SJSA1 (cell line): ENCODE measurements at regions not wholly inside any gene's neighbourhood (a gene's known extent, or its start where the extent isn't known, plus 50 kb on each side); places are given as distances from the start of the nearest gene placed in this dataset.

Experiments used
- DNase-seq, 2 experiments: peaks; one replicate each; pipeline ENCODE4 v3.0.0-alpha.2; 2015 to 2020; ENCODE audit warnings: low spot score in 2 of 2, low read depth in 1 of 2
- H3K27ac ChIP-seq: fragments of 250-450 bp; sonication (Bioruptor Pico); 2 replicates; pipeline ENCODE4 v1.5.1; 2020; ENCODE audit warnings: mild to moderate bottlenecking, moderate library complexity
- H3K27me3 ChIP-seq: fragments of 250-450 bp; sonication (Bioruptor Pico); replicated peaks from 2 replicates; pipeline ENCODE4 v1.5.1; 2020; ENCODE audit warnings: mild to moderate bottlenecking, moderate library complexity
- H3K36me3 ChIP-seq: fragments of 250-450 bp; sonication (Bioruptor Pico); 2 replicates; pipeline ENCODE4 v1.5.1; 2020; ENCODE audit warnings: mild to moderate bottlenecking
- H3K4me1 ChIP-seq: fragments of 250-450 bp; sonication (Bioruptor Pico); replicated peaks from 2 replicates; pipeline ENCODE4 v1.6.1; 2021; ENCODE audit warnings: mild to moderate bottlenecking
- H3K4me3 ChIP-seq: fragments of 250-450 bp; sonication (Bioruptor Pico); 2 replicates; pipeline ENCODE4 v1.5.1; 2020; ENCODE audit warnings: mild to moderate bottlenecking
- H3K9me3 ChIP-seq: fragments of 250-450 bp; sonication (Bioruptor Pico); replicated peaks from 2 replicates; pipeline ENCODE4 v1.5.1; 2020; ENCODE audit warnings: mild to moderate bottlenecking

GRCh38 chr5:162824360-162824759 lies 613.0 kb upstream of the CCNG1 start:
- Histone ChIP-seq H3K36me3 (no peaks in the 10 kb centered on the region), H3K27me3 (no peaks in the 10 kb centered on the region), H3K4me1 (no peaks in the 10 kb centered on the region), H3K27ac (no peak overlapping the region), H3K4me3 (no peak overlapping the region), H3K9me3 (peaks cover 14% of the 10 kb centered on the region; the same call in 1 of the 2 replicates)
- DNase-seq, result no peak

- Histone ChIP-seq H3K27me3 (no peaks in the 10 kb centered on the region), H3K9me3 (peaks cover 16% of the 10 kb centered on the region; the same call in 1 of the 2 replicates), H3K36me3 (no peaks in the 10 kb centered on the region), H3K4me1 (no peaks in the 10 kb centered on the region), H3K4me3 (no peak overlapping the region), H3K27ac (no peak overlapping the region)
- DNase-seq, result no peak
These were observed 600.2 kb upstream of the CCNG1 start for GRCh38 chr5:162837155-162837554.

DNA sequence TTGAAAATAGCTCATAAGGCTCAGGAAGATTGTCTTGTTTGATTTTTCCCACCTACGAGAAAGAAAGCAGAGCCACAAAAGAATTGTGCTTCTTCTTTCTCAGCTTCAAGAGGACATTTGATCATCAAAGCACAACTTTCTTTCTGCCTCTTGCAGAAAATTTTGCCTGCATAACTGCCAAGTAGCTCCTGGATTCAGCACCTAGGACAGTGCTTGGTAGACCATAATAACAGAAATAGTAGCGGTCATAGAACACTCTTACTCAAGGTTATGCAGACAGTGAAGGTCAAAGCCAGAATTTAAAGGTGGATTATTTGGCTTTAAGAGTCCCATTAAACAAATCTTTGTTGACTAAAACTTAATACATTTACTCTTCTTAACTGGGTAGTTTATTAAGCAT lies 594.7 kb upstream of the CCNG1 start:
- no peak for DNase-seq
- Histone ChIP-seq H3K27ac (no peak overlapping the region), H3K4me3 (no peak overlapping the region), H3K9me3 (peaks cover 9% of the 10 kb centered on the region; the same call in 1 of the 2 replicates), H3K27me3 (no peaks in the 10 kb centered on the region), H3K36me3 (no peaks in the 10 kb centered on the region), H3K4me1 (no peaks in the 10 kb centered on the region)

- H3K27me3 ChIP-seq, result no peaks in the 10 kb centered on the region
- DNase-seq, result no peak
- H3K27ac ChIP-seq, result no peak overlapping the region
- peaks cover 5% of the 10 kb centered on the region; the same call in 1 of the 2 replicates for H3K9me3 ChIP-seq
- no peaks in the 10 kb centered on the region for H3K36me3 ChIP-seq
- no peak overlapping the region for H3K4me3 ChIP-seq
- no peaks in the 10 kb centered on the region for H3K4me1 ChIP-seq
These were observed 585.3 kb upstream of the CCNG1 start for GRCh38 chr5:162852134-162852533.

DNA sequence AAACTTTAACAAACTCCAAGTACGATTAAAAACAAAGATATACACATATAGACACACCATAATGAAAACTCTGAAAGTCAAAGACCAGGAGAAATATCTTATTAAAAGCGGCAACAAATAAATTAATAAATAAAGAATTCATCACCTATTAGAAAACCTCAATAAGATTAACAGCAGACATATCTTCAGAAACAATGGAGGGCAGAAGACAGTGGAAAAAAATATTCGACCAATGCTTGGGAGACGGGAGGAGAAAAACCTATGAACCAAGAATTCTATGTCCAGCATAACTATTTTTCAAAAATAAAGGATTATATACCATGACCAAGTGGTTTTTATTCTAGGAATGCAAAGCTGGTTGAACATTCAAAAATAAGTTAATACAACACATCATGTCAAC lies 578.6 kb upstream of the CCNG1 start:
- no peaks in the 10 kb centered on the region for H3K36me3 ChIP-seq
- H3K4me1 ChIP-seq, result no peaks in the 10 kb centered on the region
- DNase-seq, result no peak
- no peak overlapping the region for H3K27ac ChIP-seq
- no peak overlapping the region for H3K4me3 ChIP-seq
- peaks cover 4% of the 10 kb centered on the region; the same call in 1 of the 2 replicates for H3K9me3 ChIP-seq
- no peaks in the 10 kb centered on the region for H3K27me3 ChIP-seq

DNA sequence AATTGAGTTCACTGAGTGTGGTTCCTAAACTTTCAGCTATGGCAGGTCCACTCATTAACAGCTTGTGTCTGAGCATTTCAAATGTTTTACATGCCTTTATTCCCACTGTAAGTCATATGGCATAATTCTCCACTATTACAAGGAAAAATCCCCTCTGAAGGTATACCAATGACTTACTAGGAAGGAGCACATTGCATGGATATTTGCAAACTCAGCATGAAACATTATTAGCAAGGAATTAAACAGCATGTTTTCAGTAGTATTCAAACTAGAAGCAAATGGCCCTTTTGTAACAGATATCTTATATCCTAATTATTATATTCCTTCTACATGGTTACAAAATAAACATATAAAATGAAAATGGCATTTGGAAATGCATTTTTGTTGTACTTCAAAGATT lies 566.4 kb upstream of the CCNG1 start:
- no peaks in the 10 kb centered on the region for H3K27me3 ChIP-seq
- no peaks in the 10 kb centered on the region for H3K4me1 ChIP-seq
- H3K9me3 ChIP-seq, result no peaks in the 10 kb centered on the region
- H3K27ac ChIP-seq, result no peak overlapping the region
- DNase-seq, result no peak
- no peaks in the 10 kb centered on the region for H3K36me3 ChIP-seq
- no peak overlapping the region for H3K4me3 ChIP-seq

DNA sequence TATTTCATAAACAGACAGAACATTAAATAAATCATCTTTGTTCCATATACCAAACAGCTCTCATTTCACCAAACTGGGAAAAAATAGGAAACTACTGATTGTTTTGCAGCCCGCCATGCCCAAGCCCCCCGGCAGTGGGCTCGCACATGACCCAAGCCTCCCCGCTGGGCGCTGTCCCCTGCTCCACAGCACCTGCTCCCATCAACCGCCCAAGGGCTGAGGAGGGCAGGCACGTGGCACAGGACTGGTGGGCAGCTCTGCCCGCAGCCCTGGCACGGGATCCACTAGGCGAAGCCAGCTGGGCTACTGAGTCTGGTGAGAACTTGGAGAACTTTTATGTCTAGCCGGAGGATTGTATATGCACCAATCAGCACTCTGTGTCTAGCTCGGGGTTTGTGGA lies 554.8 kb upstream of the CCNG1 start:
- no peak for DNase-seq
- Histone ChIP-seq H3K27me3 (no peaks in the 10 kb centered on the region), H3K27ac (no peak overlapping the region), H3K9me3 (peaks cover 17% of the 10 kb centered on the region; the same call in 1 of the 2 replicates), H3K4me1 (no peaks in the 10 kb centered on the region), H3K36me3 (no peaks in the 10 kb centered on the region), H3K4me3 (no peak overlapping the region)

DNA sequence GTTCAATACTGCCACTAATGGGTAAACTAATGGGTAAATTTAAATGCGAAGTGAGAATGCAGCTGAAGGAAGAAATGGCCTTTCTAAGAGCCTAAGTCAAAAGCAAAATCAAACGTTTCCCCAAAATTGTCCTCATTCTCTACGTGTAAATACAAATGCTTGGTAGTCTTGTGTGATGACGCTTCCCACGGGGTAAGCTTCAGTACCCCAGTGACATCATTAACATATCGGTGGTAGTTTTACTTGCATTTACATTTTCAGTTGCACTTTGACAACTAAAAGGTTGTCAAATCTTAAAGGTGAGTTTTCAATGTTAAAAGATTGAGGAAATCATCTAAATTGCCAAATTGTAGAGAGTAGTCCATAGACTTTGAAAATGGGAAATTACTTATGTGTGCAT lies 550.7 kb upstream of the CCNG1 start:
- Histone ChIP-seq H3K27me3 (no peaks in the 10 kb centered on the region), H3K9me3 (peaks cover 10% of the 10 kb centered on the region; the same call in 1 of the 2 replicates), H3K4me3 (no peak overlapping the region), H3K4me1 (no peaks in the 10 kb centered on the region), H3K36me3 (no peaks in the 10 kb centered on the region), H3K27ac (no peak overlapping the region)
- no peak for DNase-seq

DNA sequence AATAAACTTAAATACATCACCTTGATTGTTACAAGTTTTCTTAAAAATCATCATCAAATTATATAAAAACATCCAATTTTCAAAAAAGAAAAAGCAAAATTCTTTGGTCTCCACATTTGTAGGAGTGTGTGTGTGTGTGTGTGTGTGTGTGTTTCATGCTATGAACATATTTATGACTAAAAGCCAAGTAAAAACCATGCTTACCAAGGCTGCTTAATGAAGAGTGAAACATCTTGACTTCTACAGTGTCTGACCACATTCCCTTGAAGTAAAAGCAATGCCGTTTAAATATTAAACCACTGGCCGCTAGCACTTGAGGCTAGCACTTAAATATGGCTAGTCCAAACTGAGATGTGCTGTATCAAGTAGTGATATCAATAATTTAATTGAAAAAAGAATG lies 549.1 kb upstream of the CCNG1 start:
- Histone ChIP-seq H3K27me3 (no peaks in the 10 kb centered on the region), H3K4me3 (no peak overlapping the region)

DNA sequence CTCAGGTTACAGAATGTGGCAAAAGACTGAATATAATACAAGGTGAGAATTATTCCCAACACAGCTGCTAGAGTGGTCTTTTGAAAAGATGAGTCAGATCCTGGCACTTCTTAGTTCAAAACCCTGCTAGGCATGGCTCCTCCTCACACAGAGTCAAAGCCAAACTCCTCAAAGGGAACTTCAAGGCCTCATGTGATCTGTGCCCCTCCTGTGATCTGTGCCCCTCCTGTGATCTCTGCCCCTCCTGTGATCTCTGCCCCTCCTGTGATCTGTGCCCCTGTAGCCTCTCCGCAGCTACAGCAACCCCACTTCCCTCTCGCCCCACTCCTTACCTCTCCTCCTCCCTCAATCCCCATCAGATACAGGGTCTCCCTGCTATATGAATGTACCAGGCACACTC lies 525.5 kb upstream of the CCNG1 start:
- Histone ChIP-seq H3K4me3 (no peak overlapping the region), H3K36me3 (no peaks in the 10 kb centered on the region), H3K27ac (no peak overlapping the region), H3K9me3 (peaks cover 3% of the 10 kb centered on the region; the same call in 1 of the 2 replicates), H3K27me3 (no peaks in the 10 kb centered on the region), H3K4me1 (no peaks in the 10 kb centered on the region)
- DNase-seq, result no peak

More for the DNA sequence above, 549.1 kb upstream of the CCNG1 start:
- Histone ChIP-seq H3K4me1 (no peaks in the 10 kb centered on the region), H3K36me3 (no peaks in the 10 kb centered on the region), H3K27ac (no peak overlapping the region), H3K9me3 (peaks cover 6% of the 10 kb centered on the region; the same call in 1 of the 2 replicates)
- no peak for DNase-seq

GRCh38 chr5:162916368-162916767 lies 521.0 kb upstream of the CCNG1 start:
- H3K4me1 ChIP-seq, result no peaks in the 10 kb centered on the region
- no peak overlapping the region for H3K4me3 ChIP-seq
- no peaks in the 10 kb centered on the region for H3K27me3 ChIP-seq
- H3K36me3 ChIP-seq, result no peaks in the 10 kb centered on the region
- no peak for DNase-seq
- peaks cover 3% of the 10 kb centered on the region; the same call in 1 of the 2 replicates for H3K9me3 ChIP-seq
- H3K27ac ChIP-seq, result no peak overlapping the region

- Histone ChIP-seq H3K4me1 (no peaks in the 10 kb centered on the region), H3K9me3 (peaks cover 15% of the 10 kb centered on the region), H3K36me3 (no peaks in the 10 kb centered on the region), H3K4me3 (no peak overlapping the region), H3K27me3 (no peaks in the 10 kb centered on the region), H3K27ac (no peak overlapping the region)
- no peak for DNase-seq
These were observed 508.3 kb upstream of the CCNG1 start for GRCh38 chr5:162929104-162929503.

GRCh38 chr5:162931501-162931900 lies 505.9 kb upstream of the CCNG1 start:
- peaks cover 10% of the 10 kb centered on the region; the same call in 1 of the 2 replicates for H3K9me3 ChIP-seq
- no peaks in the 10 kb centered on the region for H3K4me1 ChIP-seq
- H3K4me3 ChIP-seq, result no peak overlapping the region
- no peak overlapping the region for H3K27ac ChIP-seq
- H3K36me3 ChIP-seq, result no peaks in the 10 kb centered on the region
- no peaks in the 10 kb centered on the region for H3K27me3 ChIP-seq
- no peak for DNase-seq

DNA sequence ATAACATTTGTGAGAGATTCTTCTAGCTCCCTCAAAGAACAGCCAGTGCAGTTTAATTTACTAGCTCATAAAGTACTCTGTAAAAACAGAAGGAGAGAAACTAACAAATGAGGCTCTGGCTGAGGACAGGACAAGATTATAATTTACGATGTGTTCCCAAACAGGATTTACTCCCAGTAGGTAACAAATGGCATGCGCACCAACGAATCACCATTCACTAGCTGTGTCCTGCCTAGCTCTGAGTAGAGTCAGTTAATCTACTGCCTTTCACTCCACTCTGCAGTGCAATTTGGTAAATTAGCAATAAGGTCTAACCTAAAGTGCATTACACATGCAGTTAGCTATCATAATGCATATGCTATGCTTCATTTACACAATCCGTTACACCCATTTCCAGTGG lies 497.4 kb upstream of the CCNG1 start:
- Histone ChIP-seq H3K4me3 (no peak overlapping the region), H3K9me3 (peaks cover 25% of the 10 kb centered on the region), H3K27me3 (no peaks in the 10 kb centered on the region), H3K36me3 (no peaks in the 10 kb centered on the region), H3K4me1 (no peaks in the 10 kb centered on the region), H3K27ac (no peak overlapping the region)
- DNase-seq, result no peak

- no peak overlapping the region for H3K27ac ChIP-seq
- no peaks in the 10 kb centered on the region for H3K27me3 ChIP-seq
- no peak overlapping the region for H3K4me3 ChIP-seq
- DNase-seq, result no peak
- peaks cover 7% of the 10 kb centered on the region for H3K9me3 ChIP-seq
- H3K4me1 ChIP-seq, result no peaks in the 10 kb centered on the region
- no peaks in the 10 kb centered on the region for H3K36me3 ChIP-seq
These were observed 488.7 kb upstream of the CCNG1 start for GRCh38 chr5:162948677-162949076.
